OCI-LY7 (cell line): ENCODE measurements at regions not wholly inside any gene's neighbourhood (a gene's known extent, or its start where the extent isn't known, plus 50 kb on each side); places are given as distances from the start of the nearest gene placed in this dataset.

Experiments
- BruUV-seq: library from RNA; stranded (reverse); fragments of 400-500 nt; replicated peaks from 2 replicates; lab custom pipeline; 2021; lab: Mats Ljungman, UMichigan
- CTCF ChIA-PET: fragments of 300-600 bp; sonication (Branson Sonifier 250); formaldehyde crosslinking; loops from one replicate; lab custom pipeline; 2022; ENCODE audit warnings: antibody characterized with exemption; ENCODE audit not compliant: unreplicated experiment; lab: Charles Lee
- POLR2A ChIA-PET: fragments of 300-600 bp; sonication (Branson Sonifier 250); formaldehyde crosslinking; loops from one replicate; lab custom pipeline; 2022; ENCODE audit warnings: antibody characterized with exemption; lab: Charles Lee
- DNase-seq: peaks from one replicate; pipeline ENCODE4 v3.0.0-alpha.2; 2015; ENCODE audit warnings: low spot score
- H2AFZ ChIP-seq: fragments of 200-600 bp; sonication (generic), shearing (Covaris generic); 2 replicates; pipeline ENCODE4 v1.6.1; 2014; ENCODE audit warnings: mild to moderate bottlenecking, antibody characterized with exemption, low read length, moderate library complexity
- H3K27ac ChIP-seq: fragments of 200-600 bp; sonication (generic); 2 replicates; pipeline ENCODE4 v1.5.1; 2014; ENCODE audit warnings: mixed run types, low read depth, mild to moderate bottlenecking, moderate library complexity, low read length, inconsistent platforms; ENCODE audit not compliant: poor library complexity, severe bottlenecking
- H3K36me3 ChIP-seq: fragments of 200-600 bp; sonication (generic); 2 replicates; pipeline ENCODE4 v1.6.1; 2014; ENCODE audit warnings: mild to moderate bottlenecking, antibody characterized with exemption, low read length, moderate library complexity, mixed read lengths; ENCODE audit not compliant: insufficient read depth
- H3K4me1 ChIP-seq: fragments of 200-600 bp; sonication (generic); 2 replicates; pipeline ENCODE4 v1.5.1; 2014; ENCODE audit warnings: mild to moderate bottlenecking, low read length; ENCODE audit not compliant: insufficient read depth, poor library complexity, severe bottlenecking
- H3K4me2 ChIP-seq: fragments of 200-600 bp; sonication (generic); 2 replicates; pipeline ENCODE4 v1.6.1; 2014; ENCODE audit warnings: mild to moderate bottlenecking, low read length
- H3K4me3 ChIP-seq: fragments of 200-600 bp; sonication (generic); 2 replicates; pipeline ENCODE4 v1.5.1; 2014; ENCODE audit warnings: mild to moderate bottlenecking, low read depth, low read length; ENCODE audit not compliant: poor library complexity, severe bottlenecking
- H3K79me2 ChIP-seq: fragments of 200-600 bp; sonication (generic); 2 replicates; pipeline ENCODE4 v1.6.1; 2016; ENCODE audit warnings: low read depth, mild to moderate bottlenecking, low read length, moderate library complexity, mixed read lengths; ENCODE audit not compliant: insufficient read depth
- H3K9me2 ChIP-seq: fragments of 200-600 bp; sonication (generic); 2 replicates; pipeline ENCODE4 v1.6.1; 2016; ENCODE audit warnings: mild to moderate bottlenecking, low read length, mixed read lengths; ENCODE audit not compliant: insufficient read depth
- H3K9me3 ChIP-seq: fragments of 200-600 bp; sonication (generic); 2 replicates; pipeline ENCODE4 v1.6.1; 2014; ENCODE audit warnings: mild to moderate bottlenecking, mixed run types, low read length, mixed read lengths
- H4K20me1 ChIP-seq: fragments of 200-600 bp; sonication (generic); 2 replicates; pipeline ENCODE4 v1.6.1; 2014; ENCODE audit warnings: mild to moderate bottlenecking, antibody characterized with exemption, low read length, moderate library complexity, mixed read lengths; ENCODE audit not compliant: insufficient read depth
- CTCF ChIP-seq: fragments of 200-600 bp; sonication (generic); conservative IDR thresholded peaks from 2 replicates; pipeline ENCODE4 v1.5.1; 2014; ENCODE audit warnings: mild to moderate bottlenecking, antibody characterized with exemption, low read length, moderate library complexity, mixed read lengths
- EZH2phosphoT487 ChIP-seq: fragments of 200-600 bp; sonication (generic); IDR thresholded peaks from 2 replicates; pipeline ENCODE4 v1.6.1; 2018; ENCODE audit warnings: low read depth, borderline replicate concordance, mild to moderate bottlenecking, mixed run types, antibody characterized with exemption, low read length, moderate library complexity, mixed read lengths
- intact Hi-C: fragments of 100-400 bp; cut with micrococcal nuclease; formaldehyde crosslinking; loops from one replicate; pipeline ENCODE4 v1.10.0; 2022; ENCODE audit not compliant: unreplicated experiment

- Histone ChIP-seq H3K4me2 (no peak overlapping the region), H3K79me2 (no peaks in the 10 kb centered on the region), H3K9me3 (peaks cover 9% of the 10 kb centered on the region), H3K36me3 (no peaks in the 10 kb centered on the region), H3K4me3 (no peak overlapping the region), H3K9me2 (no peaks in the 10 kb centered on the region), H4K20me1 (no peaks in the 10 kb centered on the region), H2AFZ (no peak overlapping the region), H3K27ac (no peak overlapping the region), H3K4me1 (no peaks in the 10 kb centered on the region)
- CTCF ChIA-PET = no interaction called here
- POLR2A ChIA-PET = no interaction called here
- BruUV-seq = no TSS peak
- intact Hi-C loops = no loop called here
- no peak for DNase-seq
- TF ChIP-seq EZH2phosphoT487 = no peak
- TF ChIP-seq CTCF = no peak
Measured at GRCh38 chr13:89465366-89465765, 1794.2 kb downstream of the SLITRK5 start.

- DNase-seq = no peak
- Histone ChIP-seq H4K20me1 (no peaks in the 10 kb centered on the region), H3K4me3 (no peak overlapping the region), H3K9me2 (no peaks in the 10 kb centered on the region), H2AFZ (no peak overlapping the region), H3K36me3 (no peaks in the 10 kb centered on the region), H3K27ac (no peak overlapping the region), H3K79me2 (no peaks in the 10 kb centered on the region), H3K4me2 (no peak overlapping the region), H3K4me1 (no peaks in the 10 kb centered on the region), H3K9me3 (peaks cover 33% of the 10 kb centered on the region)
- BruUV-seq = no TSS peak
- CTCF ChIA-PET = no interaction called here
- TF ChIP-seq CTCF (no peak), EZH2phosphoT487 (no peak)
- POLR2A ChIA-PET = interaction anchor here (1.0 kb wide), 1 partner anchor 10 kb away, joined by 4 read pairs; no protein-coding TSS in a partner anchor
- intact Hi-C loops = no loop called here
Measured at GRCh38 chr13:89468081-89468480, 1796.9 kb downstream of the SLITRK5 start.

GRCh38 chr13:89470901-89471300, 1799.7 kb downstream of the SLITRK5 start:
- no peak overlapping the region for H3K27ac ChIP-seq
- no peak for TF ChIP-seq EZH2phosphoT487
- TF ChIP-seq CTCF = no peak
- CTCF ChIA-PET = no interaction called here
- H2AFZ ChIP-seq = no peak overlapping the region
- H3K4me1 ChIP-seq = no peaks in the 10 kb centered on the region
- no peaks in the 10 kb centered on the region for H4K20me1 ChIP-seq
- no peak overlapping the region for H3K4me2 ChIP-seq
- no TSS peak for BruUV-seq
- POLR2A ChIA-PET = interaction anchor here (1.6 kb wide), 1 partner anchor 13 kb away, joined by 8 read pairs; no protein-coding TSS in a partner anchor
- peaks cover 50% of the 10 kb centered on the region for H3K9me3 ChIP-seq
- no peak for DNase-seq
- intact Hi-C loops = no loop called here
- H3K36me3 ChIP-seq = no peaks in the 10 kb centered on the region
- H3K79me2 ChIP-seq = no peaks in the 10 kb centered on the region
- H3K9me2 ChIP-seq = no peaks in the 10 kb centered on the region
- no peak overlapping the region for H3K4me3 ChIP-seq
